HG02610 (cell line): ENCODE measurements at regions not wholly inside any gene's neighbourhood (a gene's known extent, or its start where the extent isn't known, plus 50 kb on each side); places are given as distances from the start of the nearest gene placed in this dataset.

Experiments used
- ATAC-seq: cut with Tn5 transposase; IDR thresholded peaks from one replicate; pipeline ENCODE4 v1.9.1; 2021; ENCODE audit warnings: mild to moderate bottlenecking, moderate library complexity; ENCODE audit not compliant: unreplicated experiment

DNA sequence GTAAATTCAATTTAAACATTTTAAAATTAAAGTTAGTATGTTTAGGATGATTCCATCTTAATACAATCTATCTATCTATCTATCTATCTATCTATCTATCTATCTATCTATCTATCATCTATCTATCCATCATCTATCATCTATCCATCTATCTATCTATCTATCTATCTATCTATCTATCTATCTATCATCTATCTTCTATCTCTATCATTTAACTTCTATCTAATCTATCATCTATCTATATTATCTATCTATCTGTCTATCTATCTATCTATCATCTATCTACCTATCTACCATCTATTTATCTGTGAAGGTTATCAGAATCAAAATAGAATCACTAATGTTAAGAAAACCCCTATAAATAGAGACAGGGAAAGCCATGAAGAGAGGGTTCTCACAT lies 78.3 kb downstream of the RAMP3 start:
- ATAC-seq: no peak

DNA sequence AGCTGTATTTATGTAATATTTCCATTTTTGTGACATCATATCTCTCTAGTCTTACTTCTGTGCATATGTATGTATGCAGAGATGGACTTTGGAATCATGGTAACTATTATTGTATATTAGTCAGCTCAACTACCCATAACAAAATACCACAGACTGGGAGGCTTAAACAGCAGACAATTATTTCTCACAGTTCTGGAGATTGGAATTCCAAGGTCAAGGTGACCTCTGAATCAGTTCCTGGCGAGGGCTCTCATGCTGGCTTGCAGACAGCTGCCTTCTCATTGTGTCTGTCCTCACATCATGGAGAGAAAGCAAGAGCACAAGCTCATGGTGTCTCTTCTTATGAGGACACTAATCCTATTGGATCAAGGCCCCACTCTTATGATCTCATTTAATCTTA lies 79.1 kb downstream of the RAMP3 start:
- no peak for ATAC-seq

DNA sequence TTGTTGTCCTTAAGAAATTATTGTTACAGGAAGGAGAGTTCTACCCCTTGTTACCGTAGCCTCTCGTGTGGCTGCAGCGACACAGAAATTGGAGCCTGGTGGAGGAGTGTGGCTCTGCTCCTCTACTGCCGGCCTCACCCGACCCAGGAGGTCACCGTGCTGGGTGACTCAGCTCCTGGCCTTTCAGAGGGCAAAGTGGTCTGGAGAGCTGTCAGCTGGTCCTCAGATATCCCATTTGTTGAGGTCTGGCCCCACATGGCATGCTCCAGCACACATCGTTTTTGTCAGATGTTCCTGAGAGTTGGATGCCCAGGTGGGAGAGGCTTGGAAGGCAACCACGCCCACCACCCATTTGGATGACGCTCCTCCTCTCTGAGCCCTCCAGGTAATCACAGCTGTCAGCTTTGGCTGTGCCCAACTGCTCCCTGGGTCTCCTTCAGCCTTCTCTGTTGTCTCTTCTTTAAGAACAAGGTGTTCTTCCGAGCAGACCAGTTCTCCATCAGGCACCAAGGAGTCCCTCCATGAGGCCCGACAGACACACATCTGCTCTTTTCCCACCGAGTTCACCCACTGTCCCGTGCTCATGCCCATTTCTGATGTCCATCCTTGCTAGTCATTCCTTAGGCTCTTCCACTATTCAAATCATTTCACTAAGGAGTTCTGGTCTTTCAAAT lies 80.3 kb downstream of the RAMP3 start:
- ATAC-seq: no peak

DNA sequence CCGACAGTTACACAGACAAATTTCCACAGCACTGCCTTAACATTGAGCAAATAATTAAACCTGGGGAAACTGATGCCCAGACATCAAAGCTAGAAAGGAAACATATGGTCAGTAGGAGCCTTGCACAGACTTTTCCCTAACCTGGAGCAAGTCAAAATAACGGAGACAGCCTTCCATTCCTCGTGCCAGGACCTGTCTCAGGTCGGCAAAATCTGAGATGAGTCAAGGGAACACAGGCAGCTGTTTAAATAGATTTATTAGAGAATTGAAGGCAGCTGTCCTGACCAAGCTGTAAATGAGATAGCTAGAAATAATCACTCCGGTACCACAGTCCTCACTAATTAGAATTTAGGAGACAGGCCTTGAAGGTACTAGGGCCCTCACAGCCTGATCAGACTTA lies 81.2 kb downstream of the RAMP3 start:
- ATAC-seq: no peak

DNA sequence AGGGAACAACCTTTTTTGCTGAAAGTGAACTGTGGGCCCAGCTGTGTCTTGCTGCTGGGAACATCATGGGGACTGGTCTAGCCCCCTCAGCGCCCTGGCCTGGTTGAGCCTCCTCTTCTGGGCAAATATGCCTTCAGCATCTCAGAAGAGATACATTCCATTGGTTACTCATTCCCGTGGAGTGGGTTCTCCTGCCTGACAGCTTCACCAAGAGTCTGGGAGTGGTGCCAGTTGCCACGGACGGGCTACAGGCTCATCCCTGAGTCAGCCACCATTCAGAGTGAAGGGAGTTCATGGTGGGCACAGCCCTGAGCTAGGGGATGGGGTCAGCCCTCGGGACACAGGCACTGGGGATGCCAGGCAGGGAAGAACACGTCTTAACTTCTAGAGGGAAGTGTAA lies 81.9 kb downstream of the RAMP3 start:
- no peak for ATAC-seq

DNA sequence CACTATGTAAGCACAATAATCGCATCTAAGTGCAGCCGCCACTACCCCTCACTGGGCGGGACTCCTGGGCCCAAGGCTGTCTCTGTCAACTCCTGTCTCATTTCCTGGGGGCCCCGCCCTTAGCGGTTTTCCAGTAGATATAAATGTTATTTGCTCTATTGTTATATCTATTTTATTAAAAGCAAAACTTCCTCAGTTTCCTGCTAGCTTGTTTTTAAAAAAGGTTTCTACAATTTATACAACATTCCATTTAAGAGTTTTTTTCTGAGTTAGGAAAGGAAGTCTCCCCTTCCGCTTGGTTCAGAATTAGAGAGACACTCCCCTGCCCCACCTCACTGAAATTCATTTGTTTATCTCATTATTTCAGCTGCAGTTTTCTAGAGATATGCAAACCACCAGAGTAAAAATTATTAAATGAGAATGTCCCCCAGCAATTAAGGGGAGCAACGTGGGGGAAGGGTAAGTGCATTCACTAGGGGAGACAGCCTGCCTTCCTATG lies 82.7 kb downstream of the RAMP3 start:
- no peak for ATAC-seq

DNA sequence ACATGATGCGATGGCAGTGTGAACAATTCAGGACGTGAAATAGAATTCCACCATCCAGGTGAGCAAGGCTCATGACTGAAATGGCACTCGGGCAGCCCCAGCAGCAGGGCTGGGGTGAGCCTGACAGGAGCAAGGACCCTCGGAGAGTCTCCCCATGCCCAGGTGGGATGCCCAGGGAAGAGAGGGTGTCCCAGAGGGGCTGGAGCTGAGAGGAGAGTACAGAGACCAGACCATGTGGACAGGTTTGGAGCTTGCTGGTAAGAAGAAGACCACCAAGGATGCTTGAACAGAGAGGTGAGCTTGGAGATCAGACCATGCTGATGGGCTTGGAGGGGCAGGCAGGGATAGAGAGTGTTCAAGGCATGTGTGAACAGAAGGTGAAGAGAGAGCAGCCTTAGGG lies 83.3 kb downstream of the RAMP3 start:
- no peak for ATAC-seq

DNA sequence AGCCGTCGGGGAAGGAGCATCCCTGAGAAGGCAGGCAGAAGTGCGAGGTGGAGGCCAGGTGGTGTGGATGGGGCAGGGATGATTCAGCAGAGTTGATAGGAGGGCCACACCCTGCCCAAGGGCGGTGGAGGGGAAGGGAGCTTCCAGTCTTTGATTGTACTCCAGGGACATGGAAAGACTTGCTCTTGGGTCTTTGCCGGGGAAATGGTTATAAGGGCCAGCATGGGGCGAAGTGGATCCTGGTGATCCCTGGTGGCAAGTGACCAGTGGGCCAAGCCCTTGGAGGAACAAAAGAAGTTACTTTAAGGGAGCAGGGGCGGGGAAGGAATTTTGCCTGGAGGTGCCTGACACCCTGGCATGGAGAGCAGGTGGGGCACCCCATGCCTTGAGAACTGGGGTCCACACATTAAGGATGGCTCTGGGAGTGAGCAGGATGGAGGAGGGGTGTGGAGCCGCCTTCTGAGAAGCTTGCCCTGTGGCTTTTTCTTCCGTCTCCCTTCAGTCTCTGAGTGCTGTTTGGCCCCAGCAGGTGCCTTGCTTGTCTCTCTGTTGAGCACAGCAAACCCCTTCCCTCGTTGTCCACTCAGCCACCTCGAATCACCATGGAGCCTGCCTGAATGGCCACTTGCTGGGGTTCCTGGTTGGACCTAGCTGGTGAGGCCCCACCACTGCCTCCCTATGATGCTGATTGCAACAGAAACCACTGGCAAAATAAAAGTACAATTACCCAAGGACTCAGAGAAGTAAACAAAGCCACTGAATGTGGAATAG lies 83.9 kb downstream of the RAMP3 start:
- no peak for ATAC-seq

DNA sequence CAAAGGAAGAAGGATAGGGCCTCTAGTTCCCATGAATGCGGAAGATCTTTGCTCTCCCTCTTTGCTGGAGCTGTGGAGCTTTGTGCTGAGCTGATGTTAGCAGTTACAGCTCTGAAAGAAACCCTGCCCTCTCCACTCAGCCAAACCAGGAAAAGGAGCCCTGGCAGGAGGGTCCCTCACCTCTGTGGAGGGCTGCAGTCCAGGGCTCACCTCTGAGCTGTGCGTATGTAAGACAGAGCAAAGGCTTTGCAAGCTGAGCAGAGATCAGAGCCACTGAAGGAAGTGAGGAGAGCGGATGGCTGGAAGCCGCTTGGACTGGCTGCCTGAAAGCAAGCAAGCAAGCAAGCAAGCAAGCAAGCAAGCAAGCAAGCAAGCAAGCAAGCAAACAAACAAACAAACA lies 84.7 kb downstream of the RAMP3 start:
- no peak for ATAC-seq

DNA sequence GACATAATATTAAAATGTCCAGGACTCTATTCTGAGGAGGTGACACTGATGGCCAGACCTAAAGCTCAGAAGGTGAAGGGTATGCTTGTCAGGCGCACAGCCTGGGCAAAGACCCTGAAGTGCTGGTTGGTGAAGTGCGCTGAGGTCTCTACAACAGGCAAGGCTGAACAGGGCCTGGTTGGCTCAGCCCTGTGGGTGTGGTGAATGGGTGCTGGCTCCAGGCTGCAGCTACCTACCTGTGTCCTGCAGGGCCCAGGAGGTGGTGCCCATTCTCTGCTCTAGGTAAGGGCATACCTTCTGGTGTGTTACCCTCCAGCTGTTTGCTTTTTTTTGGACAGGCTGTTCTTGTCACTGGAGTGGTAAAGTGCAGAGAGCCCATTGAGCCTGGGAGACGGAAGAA lies 85.1 kb downstream of the RAMP3 start:
- ATAC-seq: no peak

DNA sequence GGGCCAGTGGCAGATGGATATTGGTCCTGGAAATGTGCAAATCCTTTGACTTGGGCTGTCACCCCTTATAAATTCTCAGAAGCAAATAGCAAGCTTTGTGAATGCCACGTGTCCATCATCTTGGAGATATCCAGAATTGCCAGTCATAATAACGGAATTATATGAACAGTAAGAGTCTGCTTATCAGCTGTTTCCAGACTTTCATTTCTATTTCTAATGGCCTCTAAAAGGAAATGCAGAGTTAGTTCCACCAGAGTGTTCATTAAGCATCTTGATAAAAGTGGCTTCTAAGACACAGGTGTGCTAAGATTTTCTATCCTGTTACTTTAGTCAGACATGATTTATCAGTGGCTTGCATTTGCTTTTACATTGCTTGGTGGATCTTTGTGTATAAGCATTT lies 87.4 kb downstream of the RAMP3 start:
- no peak for ATAC-seq

DNA sequence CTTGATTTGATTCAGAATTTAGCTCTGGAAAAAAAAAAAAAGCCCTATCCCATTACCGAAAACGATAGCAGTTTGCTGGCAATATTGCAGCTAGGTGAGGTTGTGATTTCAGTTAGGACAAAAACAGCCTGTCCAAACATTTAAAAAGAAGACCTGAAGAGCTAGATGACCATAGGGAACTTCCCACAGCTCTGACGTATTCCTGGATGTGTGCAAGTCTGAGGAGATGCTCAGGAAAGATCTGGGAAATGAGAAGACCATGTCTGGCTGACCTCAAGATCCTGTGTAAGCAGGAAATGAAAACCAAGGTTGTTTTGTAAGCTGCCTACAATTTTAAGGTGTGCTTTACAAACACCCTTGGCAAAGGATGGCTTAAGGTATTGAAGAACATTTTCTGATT lies 88.7 kb downstream of the RAMP3 start:
- no peak for ATAC-seq

DNA sequence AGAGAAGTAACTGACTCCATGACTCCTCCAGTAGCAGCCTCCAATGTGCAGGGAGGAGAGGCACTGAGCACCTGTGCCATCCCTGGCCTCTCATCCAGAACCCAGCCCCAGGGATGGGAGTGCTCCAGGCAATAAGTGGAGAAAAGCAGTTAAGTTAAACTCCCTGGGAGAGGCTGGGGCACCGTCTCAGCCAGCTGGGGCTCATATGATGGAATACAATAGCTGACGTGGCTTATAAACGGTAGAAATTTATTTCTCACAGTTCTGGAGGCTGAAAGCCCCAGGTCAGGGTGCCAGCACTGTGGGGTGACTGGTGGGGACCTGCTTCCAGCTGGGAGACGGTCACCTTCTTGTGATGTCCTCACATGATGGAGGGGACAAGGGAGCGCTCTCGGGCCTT lies 94.7 kb downstream of the RAMP3 start:
- no peak for ATAC-seq

DNA sequence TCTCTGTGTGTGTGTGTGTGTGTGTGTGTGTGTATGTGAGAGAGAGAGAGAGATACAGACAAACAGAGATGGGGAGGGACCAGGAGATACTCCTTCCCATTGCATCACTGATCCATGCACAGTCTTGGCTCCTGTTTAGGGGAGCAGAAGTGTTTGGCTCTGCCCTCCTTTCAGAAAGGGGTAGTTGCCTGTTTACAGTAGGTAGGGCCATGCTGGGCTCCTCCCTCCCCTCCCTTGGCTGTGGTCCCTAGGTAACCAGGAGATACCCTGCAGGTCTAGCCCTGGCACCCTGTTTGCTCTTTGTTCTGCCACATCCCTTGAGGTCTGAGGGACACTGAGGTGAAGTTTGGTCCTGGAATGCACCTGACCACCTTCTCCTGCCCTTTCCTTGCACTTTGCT lies 95.3 kb downstream of the RAMP3 start:
- no peak for ATAC-seq

DNA sequence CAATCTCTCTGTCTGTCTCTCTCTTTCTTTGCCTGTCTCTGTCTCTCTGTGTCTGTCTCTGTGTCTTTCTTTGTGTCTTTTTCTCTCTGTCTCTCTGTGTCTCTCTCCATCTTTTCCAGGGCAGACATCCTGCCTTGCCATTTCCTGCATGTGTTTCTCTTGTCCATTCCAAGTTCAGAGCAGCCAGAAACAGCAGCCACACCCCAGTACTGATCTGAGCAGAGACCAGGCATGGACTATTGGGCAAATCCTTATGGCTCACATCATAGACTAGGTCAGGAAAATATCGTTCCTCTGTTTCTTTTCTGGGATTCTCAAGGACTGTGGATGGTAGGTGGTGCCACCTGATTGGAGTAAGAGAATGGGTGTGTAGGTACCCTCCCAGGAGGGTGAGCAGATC lies 95.8 kb downstream of the RAMP3 start:
- ATAC-seq: no peak

DNA sequence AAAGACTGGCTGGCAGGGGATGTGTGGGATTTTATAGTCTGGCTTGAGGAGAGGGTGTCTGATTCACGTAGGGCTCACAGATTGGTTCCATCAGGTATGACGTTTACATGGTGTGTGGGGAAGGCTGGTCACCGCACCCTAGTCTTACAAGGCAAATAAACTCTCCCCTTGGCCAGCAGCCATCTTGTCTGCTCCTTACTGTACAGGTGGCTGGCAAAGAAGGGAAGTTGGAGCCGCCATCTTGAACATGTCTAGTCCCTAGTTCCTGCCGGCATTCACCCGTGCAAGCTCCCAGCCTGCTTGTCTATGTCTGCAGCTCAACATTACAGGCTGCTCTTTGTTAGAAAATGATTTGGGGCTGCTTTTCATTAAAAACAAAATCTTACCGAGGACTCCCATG lies 97.6 kb downstream of the RAMP3 start:
- no peak for ATAC-seq

DNA sequence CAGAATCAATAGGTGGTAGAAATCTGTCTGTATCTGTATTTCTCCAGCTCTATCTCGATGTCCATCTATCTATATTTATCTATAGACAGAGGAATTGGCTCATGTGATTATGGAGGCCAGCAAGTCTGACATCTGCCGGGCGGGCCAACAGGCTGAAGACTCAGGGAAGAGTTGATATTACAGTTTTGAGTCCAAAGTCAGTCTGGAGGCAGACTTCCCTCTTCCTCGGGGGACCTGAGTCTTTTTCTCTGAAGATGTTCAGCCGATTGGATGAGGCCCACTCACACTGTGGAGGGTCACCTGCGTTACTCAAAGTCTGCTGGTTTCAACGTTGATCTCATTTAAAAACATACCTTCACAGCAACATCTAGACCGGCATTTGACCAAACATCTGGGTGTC lies 98.7 kb downstream of the RAMP3 start:
- ATAC-seq: no peak

DNA sequence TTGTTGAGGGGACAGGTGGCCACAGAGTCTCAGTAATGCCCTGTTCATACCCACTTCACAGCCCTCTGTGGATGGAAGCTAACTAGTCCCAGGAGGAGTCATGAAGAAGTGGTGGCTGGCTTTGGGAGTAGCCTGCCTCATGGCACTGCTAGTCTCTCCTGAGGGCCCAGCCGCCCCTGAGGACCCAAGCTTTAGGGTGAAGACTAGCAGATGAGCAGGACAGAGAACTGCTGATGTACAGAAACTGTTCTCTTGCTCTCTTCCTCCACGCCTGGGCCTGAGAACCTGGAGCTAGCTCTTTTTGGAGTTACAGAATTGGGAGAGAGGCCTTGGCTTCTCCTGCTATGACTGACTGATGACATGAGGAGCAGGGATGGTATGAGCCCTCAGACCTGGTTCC lies 99.2 kb downstream of the RAMP3 start:
- no peak for ATAC-seq

DNA sequence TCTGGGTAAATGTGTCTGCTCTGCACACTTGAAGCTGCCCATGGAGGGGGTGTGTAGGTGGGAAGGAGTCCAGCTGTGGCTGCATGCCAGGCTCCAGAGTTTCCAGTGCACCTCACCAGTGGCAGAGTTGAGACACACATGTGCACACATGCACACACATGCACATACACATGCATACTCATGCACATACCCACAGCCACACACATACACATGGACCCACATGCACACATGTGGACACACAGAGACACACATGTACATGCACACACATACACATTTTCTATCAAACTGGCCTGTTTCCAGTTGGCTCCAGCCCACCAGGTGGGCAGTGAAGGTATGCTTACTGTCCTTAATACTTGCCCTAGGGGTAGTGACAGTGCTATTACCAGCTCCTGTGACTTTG lies 99.7 kb downstream of the RAMP3 start:
- ATAC-seq: no peak

DNA sequence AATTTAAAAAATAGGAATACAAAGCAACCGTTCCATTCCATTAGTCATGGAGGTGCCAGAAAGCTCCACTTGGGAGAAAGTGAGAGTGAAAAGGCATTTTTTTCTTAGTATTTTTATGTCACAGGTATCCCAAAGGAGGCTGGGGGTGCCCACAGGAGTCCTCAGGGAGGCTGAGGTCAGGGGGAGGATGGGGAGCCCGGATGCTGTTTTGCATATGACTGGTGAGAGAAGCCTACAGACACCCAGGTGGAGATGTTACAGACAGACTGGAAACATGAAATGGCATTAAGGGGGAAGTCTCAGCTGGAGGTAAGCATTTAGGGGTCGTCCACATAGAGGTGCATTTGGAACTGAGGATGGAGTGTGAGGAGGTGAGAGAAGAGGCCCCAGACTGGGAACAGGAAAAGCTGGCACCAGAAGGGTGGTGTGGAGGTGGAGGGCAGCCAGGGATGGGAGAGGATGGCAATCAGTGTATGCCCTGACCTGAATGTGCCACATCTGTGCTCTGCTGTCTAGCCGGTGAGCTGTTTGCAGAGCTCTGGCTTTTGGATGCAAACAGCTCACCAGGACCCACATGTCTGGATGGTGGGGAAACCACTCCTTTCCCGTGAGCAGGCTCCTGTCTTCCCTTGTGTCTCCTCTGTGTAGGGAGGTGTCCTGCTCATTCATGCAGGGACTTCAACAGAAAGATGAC lies 101.1 kb downstream of the RAMP3 start:
- no peak for ATAC-seq

DNA sequence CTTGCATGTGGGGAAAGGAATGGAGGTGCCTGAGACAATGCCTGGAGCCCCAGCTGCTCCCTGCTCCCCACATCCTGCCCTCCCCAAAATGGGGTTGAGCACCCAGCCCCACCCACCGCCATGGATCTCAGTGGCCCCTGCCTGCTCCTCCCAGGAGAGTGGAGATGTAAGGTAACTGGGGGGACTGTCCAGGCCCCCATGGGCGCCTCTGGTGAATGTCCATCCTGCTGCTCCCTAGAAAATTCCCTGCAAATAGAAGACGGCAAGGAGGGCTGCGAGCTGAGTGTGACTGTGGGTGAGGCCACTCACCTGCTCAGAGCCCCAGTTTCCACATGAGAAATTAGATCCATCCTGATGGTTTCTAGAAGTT lies 101.6 kb downstream of the RAMP3 start:
- ATAC-seq: no peak

DNA sequence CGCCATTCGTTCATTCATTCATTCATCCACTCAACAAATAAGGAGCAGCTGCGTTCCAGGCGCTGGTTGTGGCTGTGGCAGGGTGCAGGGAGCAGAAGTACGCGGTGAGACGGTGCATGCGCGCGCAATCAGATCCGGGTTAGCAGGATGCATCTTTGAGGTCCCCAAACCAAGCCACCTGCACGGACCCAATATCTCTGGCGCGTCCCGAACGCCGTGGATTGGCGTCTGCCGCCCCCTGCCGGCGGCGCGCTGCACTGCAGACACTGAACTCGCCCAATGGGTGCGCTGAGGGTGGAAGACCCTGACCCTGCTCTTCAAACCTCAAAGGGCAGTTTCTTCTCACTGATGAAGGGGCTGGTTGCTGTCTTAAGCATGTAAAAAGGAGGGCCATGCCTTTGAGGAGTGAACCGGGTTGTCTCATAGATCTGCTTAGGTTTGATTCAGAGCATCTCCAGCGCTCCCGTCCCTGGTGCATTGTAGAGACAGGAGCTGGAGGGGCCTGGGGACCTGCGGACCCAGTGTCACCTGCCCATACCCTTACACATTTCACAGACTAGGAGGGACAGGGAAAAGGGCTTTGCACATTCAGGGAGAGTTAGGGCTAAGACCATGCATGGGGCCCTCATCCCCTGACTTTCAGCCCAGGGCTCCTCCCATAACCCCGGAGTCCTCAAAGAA lies 102.5 kb downstream of the RAMP3 start:
- ATAC-seq: no peak
